Duodenal mucosa (tissue), 2 donors: ENCODE measurements at regions not wholly inside any gene's neighbourhood (a gene's known extent, or its start where the extent isn't known, plus 50 kb on each side); places are given as distances from the start of the nearest gene placed in this dataset.

Source experiments
- H3K27ac ChIP-seq: one replicate; pipeline ENCODE4 v1.7.0; 2013; ENCODE audit warnings: low read depth, low read length
- H3K27me3 ChIP-seq, 2 donors: one replicate each; pipeline ENCODE4 v1.7.0; 2013; ENCODE audit warnings: low read length in 2 of 2, control low read depth in 1 of 2; ENCODE audit not compliant: insufficient read depth in 2 of 2, control insufficient read depth in 1 of 2
- H3K36me3 ChIP-seq, 2 donors: one replicate each; pipeline ENCODE4 v1.7.0; 2013; ENCODE audit warnings: low read length in 2 of 2, control low read depth in 1 of 2; ENCODE audit not compliant: insufficient read depth in 2 of 2, control insufficient read depth in 1 of 2
- H3K4me1 ChIP-seq, 2 donors: one replicate each; pipeline ENCODE4 v1.7.0; 2013; ENCODE audit warnings: low read length in 2 of 2, control low read depth in 1 of 2; ENCODE audit not compliant: insufficient read depth in 2 of 2, control insufficient read depth in 1 of 2
- H3K4me3 ChIP-seq, 2 donors: one replicate each; pipeline ENCODE4 v1.7.0; 2013; ENCODE audit warnings: low read length in 2 of 2, low read depth in 1 of 2
- H3K9ac ChIP-seq, 2 donors: one replicate each; pipeline ENCODE4 v1.7.0; 2013; ENCODE audit warnings: low read length in 2 of 2, low read depth in 1 of 2
- H3K9me3 ChIP-seq, 2 donors: one replicate each; pipeline ENCODE4 v1.7.0; 2013; ENCODE audit warnings: low read length in 2 of 2, control low read depth in 1 of 2; ENCODE audit not compliant: control insufficient read depth in 1 of 2

DNA sequence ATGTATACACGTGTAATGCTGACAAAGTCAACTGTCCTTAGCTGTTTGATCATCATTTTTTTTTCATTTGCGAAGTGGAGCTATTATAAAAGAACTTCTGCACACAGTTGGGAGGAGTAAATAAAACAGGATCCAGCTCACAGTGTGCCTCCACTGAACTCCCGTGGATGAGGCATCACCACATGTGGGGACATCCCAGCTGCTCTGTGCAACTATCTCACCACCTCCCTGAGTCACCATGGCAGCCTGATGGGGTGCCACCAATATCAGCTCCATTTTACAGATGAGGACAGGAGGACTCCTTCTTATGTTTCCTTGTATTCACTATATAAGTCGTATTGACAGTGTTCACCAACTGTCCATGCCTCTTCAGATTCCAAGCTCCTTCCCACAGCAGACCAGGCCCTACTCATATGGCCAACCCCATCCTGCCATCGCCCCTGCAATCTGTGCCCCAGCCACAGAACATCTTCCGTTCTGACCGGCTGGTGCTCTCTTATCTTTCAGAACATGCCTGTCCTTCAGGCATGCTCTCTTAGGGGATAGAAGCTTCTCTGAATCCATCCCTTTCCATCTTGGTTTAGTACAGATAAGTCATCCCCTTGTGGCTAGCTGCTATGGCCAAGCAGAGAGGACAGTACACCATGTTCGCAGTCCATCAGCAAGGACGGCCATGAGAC lies 288.1 kb downstream of the RNF144A start:
- Histone ChIP-seq H3K36me3 (no peaks in the 10 kb centered on the region), H3K9me3 (no peaks in the 10 kb centered on the region), H3K27me3 (no peaks in the 10 kb centered on the region), H3K9ac (no peak overlapping the region), H3K4me3 (no peak overlapping the region), H3K4me1 (no peaks in the 10 kb centered on the region), H3K27ac (no peak overlapping the region)

DNA sequence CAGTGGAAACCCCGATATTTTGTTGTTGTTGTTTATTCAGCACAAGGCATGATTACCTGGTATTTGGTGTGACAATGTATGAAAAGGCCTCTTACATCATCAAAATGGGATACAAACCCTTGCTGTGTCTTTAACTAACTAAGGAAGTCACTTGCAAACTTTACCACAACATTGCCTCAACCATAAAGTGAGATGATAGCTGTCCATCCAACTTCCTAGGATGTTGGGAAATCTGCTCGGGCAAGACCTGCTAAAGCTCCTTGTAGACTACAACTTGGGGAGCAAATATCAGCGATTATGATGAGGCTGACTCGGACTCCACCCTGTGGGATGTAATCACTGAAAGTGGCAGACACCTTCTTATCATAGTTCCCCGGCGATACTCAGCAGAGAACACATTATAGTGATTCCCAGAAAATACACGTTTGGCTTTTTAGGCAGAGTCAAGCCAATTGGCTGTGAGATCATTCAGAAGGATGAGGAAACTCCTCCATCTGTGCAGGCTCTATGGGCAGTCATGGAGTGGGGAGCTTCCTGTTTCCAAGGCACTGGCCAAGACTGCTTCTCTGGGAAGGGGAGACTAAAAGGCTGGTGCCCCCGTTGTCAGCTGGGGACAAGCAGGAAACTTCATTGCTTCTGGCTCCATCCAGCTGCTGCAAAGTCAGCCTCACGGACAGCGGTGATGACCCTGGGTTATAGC lies 289.0 kb downstream of the RNF144A start:
- Histone ChIP-seq H3K4me3 (no peak overlapping the region), H3K4me1 (no peaks in the 10 kb centered on the region), H3K9me3 (no peaks in the 10 kb centered on the region), H3K27me3 (no peaks in the 10 kb centered on the region), H3K9ac (no peak overlapping the region), H3K36me3 (no peaks in the 10 kb centered on the region), H3K27ac (no peak overlapping the region)

DNA sequence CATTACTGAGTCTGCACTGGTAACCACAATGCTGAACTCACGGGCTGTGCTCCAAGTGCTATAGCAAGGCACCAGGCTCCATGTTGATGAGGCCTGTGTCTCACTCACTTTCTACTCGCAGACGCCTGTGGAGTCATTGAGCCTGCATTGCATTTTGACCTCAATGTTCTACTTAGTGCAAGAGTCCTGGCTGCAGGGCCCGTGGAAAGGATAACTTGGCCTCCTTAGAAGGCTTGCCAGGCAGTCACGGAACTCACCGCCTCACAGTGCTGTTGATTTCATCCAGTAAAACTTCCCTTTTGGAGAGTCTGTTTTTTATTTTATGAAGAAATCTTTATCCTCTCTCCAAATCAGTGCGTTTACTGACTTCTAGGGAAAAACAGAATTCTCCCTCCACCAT lies 290.4 kb downstream of the RNF144A start:
- no peak overlapping the region for H3K9ac ChIP-seq
- H3K4me3 ChIP-seq, result no peak overlapping the region
- no peaks in the 10 kb centered on the region for H3K36me3 ChIP-seq
- no peaks in the 10 kb centered on the region for H3K27me3 ChIP-seq
- no peaks in the 10 kb centered on the region for H3K9me3 ChIP-seq
- H3K27ac ChIP-seq, result no peak overlapping the region
- no peaks in the 10 kb centered on the region for H3K4me1 ChIP-seq

DNA sequence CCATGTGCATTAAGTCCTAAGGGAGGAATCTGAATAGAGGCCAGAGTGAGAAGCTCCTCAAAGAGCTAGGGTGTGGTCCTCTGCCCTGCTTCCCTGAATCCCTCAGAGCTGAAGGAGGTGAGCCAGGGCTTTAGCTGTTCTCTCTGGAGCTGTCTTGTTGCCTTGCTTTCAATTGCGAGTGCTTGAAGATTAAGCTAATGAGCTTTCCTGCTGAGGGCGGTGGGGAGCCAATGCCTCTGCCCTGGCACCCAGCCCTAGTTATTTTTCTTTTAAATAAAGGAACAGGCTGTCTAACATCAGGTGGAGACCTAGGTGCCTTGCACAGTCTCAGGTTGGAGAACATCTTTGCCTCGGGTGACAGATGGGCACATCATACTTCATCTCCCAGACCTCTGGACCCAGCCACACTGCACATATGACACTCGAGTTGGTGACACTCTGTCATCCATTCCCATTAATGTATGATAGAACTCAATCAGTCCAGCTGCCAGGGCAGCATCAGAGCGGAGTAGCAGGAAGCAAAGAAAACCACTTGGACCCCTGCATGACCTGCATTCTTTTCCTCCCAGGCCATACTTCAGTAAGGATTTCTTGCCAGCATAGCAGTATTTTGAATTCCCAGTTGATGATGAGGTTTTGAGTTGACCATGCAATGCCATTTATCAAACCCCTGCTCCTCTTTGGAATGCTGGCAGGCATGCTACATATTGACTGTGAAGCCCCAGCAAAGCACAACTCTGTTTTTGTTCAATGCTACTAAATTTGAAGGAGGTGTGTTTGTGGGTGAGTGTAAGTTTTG lies 292.7 kb downstream of the RNF144A start:
- no peaks in the 10 kb centered on the region for H3K27me3 ChIP-seq
- no peaks in the 10 kb centered on the region for H3K36me3 ChIP-seq
- no peak overlapping the region for H3K9ac ChIP-seq
- no peak overlapping the region for H3K27ac ChIP-seq
- H3K9me3 ChIP-seq, result no peaks in the 10 kb centered on the region
- no peak overlapping the region for H3K4me3 ChIP-seq
- H3K4me1 ChIP-seq, result no peaks in the 10 kb centered on the region

DNA sequence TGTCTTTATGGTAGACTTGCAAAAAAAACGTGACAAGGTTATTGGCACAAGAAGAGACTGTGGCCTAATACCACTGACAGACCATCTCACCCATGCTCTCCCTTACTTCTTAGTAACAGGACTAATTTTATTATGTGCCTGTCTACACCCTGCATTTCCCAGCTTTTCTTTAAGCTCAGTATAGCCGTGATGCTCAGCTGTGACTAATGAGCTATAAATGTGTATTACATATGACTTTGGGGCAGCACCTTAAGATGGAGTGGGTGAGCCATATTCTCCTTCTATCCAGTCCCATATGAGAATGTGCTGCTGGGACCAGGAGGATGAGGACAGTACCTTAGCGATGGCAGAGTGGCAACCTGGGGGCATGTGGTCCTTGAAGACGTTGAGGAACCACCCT lies 293.5 kb downstream of the RNF144A start:
- H3K27ac ChIP-seq, result no peak overlapping the region
- no peaks in the 10 kb centered on the region for H3K36me3 ChIP-seq
- no peaks in the 10 kb centered on the region for H3K4me1 ChIP-seq
- H3K9ac ChIP-seq, result no peak overlapping the region
- no peaks in the 10 kb centered on the region for H3K9me3 ChIP-seq
- H3K4me3 ChIP-seq, result no peak overlapping the region
- no peaks in the 10 kb centered on the region for H3K27me3 ChIP-seq

DNA sequence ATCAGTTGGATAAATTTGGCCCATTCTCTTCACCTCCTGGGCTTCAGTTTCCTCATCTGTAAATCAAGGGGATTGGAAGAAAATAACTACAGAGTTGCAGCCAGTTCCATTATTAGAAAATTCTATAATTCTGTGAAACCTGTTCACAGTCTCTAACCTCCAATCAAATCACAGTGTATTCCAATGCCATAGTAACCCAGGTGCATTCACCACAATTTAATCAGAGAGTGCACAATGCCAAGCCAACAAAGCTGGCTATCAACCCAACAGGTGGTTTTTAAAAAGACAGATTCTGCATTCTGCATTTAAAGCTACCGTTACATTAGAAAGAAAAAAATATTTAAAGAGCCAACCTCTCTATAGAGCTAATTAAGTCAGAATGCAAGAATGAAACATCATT lies 308.6 kb downstream of the RNF144A start:
- Histone ChIP-seq H3K27ac (no peak overlapping the region), H3K9me3 (no peaks in the 10 kb centered on the region), H3K4me1 (no peaks in the 10 kb centered on the region), H3K9ac (no peak overlapping the region), H3K4me3 (no peak overlapping the region), H3K36me3 (no peaks in the 10 kb centered on the region), H3K27me3 (no peaks in the 10 kb centered on the region)

DNA sequence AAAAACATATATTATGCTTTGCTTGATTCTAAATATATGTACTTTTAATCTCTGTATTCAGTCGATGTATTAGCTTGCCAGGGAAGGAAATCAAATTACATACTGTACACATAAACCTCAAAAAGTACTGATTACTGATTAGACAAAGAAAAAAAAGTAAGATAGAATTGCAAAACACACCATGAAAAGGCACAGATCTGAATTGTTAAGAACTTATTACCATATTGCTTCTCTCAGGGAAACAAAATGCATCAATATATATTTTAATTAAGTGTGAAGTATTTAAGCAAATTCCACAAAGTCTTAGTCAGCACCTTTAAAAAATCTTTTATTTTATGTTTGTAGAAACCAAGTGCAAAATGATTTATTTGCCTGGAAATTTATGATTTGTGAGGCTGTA lies 309.3 kb downstream of the RNF144A start:
- Histone ChIP-seq H3K4me3 (no peak overlapping the region), H3K4me1 (no peaks in the 10 kb centered on the region), H3K9me3 (no peaks in the 10 kb centered on the region), H3K27me3 (no peaks in the 10 kb centered on the region), H3K27ac (no peak overlapping the region), H3K9ac (no peak overlapping the region), H3K36me3 (no peaks in the 10 kb centered on the region)

DNA sequence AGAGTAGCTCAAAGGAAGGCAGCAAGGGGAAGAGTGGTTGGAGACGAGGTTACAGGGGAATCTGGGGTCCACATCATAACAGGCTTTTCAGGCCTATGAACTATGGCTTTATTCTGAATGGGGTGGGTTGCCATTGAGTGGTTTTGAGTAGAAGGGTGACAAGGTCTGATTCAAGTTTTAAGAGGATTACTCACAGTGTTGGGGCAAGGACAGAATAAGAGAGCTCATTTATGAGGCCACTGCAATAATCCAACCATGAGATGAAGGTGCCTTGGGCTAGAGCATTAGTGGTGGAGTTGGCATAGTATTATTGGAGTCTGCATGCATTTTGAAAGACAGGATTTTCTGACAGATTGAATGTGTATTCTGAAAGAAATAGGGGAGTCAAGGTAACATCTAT lies 315.9 kb downstream of the RNF144A start:
- no peaks in the 10 kb centered on the region for H3K27me3 ChIP-seq
- H3K9ac ChIP-seq, result no peak overlapping the region
- no peaks in the 10 kb centered on the region for H3K9me3 ChIP-seq
- H3K4me1 ChIP-seq, result no peaks in the 10 kb centered on the region
- no peak overlapping the region for H3K27ac ChIP-seq
- H3K4me3 ChIP-seq, result no peak overlapping the region
- no peaks in the 10 kb centered on the region for H3K36me3 ChIP-seq

DNA sequence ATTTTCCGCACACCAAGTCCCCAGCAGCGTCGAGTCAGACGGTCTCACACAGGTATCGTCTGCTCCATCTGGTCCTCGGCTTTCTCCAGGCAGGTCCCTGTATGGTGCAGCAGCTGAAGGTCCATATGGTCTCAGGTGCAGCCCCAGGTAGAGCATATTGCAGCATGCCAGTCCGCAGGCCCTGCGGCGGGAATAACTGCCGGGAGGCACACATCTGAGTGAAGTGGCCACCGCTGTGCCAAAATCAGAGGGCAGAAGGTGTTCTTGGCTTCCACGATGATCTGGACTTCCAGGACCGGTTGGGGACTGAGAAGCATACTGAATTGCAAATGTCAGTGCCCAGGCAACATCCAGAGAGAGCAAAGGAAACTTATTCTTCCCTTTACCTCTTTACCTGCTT lies 320.3 kb downstream of the RNF144A start:
- Histone ChIP-seq H3K9me3 (no peaks in the 10 kb centered on the region), H3K9ac (no peak overlapping the region), H3K27ac (no peak overlapping the region), H3K27me3 (no peaks in the 10 kb centered on the region), H3K4me3 (no peak overlapping the region), H3K36me3 (no peaks in the 10 kb centered on the region), H3K4me1 (no peaks in the 10 kb centered on the region)

DNA sequence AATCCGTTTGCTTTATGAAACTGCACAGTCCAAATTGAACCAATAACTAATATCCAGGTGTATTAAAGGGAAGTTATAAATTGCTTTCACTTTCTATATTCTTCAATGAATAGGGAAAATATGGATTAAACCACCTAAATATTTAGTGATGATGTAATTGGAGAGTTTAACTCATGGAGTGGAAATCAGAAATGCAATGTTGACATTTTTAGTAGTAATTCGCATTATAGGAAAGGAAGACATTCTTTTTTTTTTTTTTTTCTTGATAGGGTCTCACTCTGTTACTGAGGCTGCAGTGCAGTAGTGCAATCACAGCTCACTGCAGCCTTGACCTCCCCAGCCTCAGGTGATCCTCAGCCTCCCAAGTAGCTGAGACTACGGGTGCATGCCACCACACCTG lies 321.9 kb downstream of the RNF144A start:
- Histone ChIP-seq H3K9me3 (no peaks in the 10 kb centered on the region), H3K9ac (no peak overlapping the region), H3K4me3 (no peak overlapping the region), H3K4me1 (no peaks in the 10 kb centered on the region), H3K27me3 (no peaks in the 10 kb centered on the region), H3K27ac (no peak overlapping the region), H3K36me3 (no peaks in the 10 kb centered on the region)
